PC-9 (cell line): ENCODE measurements at regions not wholly inside any gene's neighbourhood (a gene's known extent, or its start where the extent isn't known, plus 50 kb on each side); places are given as distances from the start of the nearest gene placed in this dataset.

Source experiments
- EZH2 ChIP-seq: fragments of 200-600 bp; sonication (generic); IDR thresholded peaks from 2 replicates; pipeline ENCODE4 v1.8.0; 2017; ENCODE audit warnings: antibody characterized with exemption, low read depth
- TF ChIP-seq, protein P1 (sequence below): fragments of 200-600 bp; sonication (generic); conservative IDR thresholded peaks from 2 replicates; pipeline ENCODE4 v1.6.1; 2017; ENCODE audit warnings: mixed run types, antibody characterized with exemption, mild to moderate bottlenecking, moderate library complexity

DNA sequence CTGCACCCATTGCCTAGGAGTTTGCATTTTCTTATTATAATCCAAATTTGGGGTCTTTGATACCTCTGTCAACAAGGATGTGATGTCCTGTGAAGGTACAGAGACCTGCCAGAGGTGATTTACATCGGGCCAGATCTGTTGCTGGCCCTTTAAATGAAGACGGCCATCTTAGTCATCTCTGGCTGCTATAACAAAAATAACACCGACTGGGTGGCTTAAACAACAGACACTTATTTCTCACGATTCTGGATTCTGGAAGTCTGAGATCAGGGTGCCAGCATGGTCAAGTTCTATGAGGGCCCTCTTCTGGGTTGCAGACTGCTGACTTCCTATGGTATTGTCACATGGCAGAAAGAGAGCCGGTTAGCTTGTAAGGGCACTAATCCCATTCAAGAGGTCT lies 75.7 kb downstream of the F11 start:
- TF ChIP-seq, protein P1, sequence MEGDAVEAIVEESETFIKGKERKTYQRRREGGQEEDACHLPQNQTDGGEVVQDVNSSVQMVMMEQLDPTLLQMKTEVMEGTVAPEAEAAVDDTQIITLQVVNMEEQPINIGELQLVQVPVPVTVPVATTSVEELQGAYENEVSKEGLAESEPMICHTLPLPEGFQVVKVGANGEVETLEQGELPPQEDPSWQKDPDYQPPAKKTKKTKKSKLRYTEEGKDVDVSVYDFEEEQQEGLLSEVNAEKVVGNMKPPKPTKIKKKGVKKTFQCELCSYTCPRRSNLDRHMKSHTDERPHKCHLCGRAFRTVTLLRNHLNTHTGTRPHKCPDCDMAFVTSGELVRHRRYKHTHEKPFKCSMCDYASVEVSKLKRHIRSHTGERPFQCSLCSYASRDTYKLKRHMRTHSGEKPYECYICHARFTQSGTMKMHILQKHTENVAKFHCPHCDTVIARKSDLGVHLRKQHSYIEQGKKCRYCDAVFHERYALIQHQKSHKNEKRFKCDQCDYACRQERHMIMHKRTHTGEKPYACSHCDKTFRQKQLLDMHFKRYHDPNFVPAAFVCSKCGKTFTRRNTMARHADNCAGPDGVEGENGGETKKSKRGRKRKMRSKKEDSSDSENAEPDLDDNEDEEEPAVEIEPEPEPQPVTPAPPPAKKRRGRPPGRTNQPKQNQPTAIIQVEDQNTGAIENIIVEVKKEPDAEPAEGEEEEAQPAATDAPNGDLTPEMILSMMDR = no peak
- TF ChIP-seq EZH2 = no peak
